Peyer's patch (tissue), 4 donors: ENCODE measurements at regions not wholly inside any gene's neighbourhood (a gene's known extent, or its start where the extent isn't known, plus 50 kb on each side); places are given as distances from the start of the nearest gene placed in this dataset.

ENCODE experiments used
- DNase-seq, 3 donors: peaks; one replicate each; pipeline ENCODE4 v3.0.0-alpha.2; 2017 to 2019
- H3K27ac ChIP-seq, 4 donors: fragments of 200-600 bp; sonication (generic); one replicate each; pipeline ENCODE4 v1.5.1; 2016 to 2019
- H3K27me3 ChIP-seq, 2 donors: fragments of 200-600 bp; sonication (generic); one replicate each; pipeline ENCODE4 v1.5.1; 2019
- H3K36me3 ChIP-seq, 3 donors: fragments of 200-600 bp; sonication (generic); one replicate each; pipeline ENCODE4 v1.5.1; 2016 to 2019
- H3K4me1 ChIP-seq, 4 donors: fragments of 200-600 bp; sonication (generic); one replicate each; pipeline ENCODE4 v1.5.1; 2016 to 2019
- H3K4me3 ChIP-seq, 4 donors: fragments of 200-600 bp; sonication (generic); 1 replicate in 3 of 4; 2 replicates in 1 of 4; pipeline ENCODE4 v1.5.1; 2016 to 2019; ENCODE audit warnings: mild to moderate bottlenecking in 1 of 4
- H3K9me3 ChIP-seq, 4 donors: fragments of 200-600 bp; sonication (generic); one replicate each; pipeline ENCODE4 v1.5.1; 2016 to 2019; ENCODE audit warnings: mild to moderate bottlenecking in 1 of 4
- CTCF ChIP-seq, 6 experiments: fragments of 450-650 bp in 4 of 6; fragments of 200-600 bp in 2 of 6; sonication (generic) in 1 of 6; IDR thresholded peaks; one replicate each; pipeline ENCODE4 v1.5.1; 2017 to 2019; ENCODE audit warnings: antibody characterized with exemption in 6 of 6, mild to moderate bottlenecking in 3 of 6, moderate library complexity in 1 of 6
- POLR2A ChIP-seq, 2 donors: fragments of 450-650 bp; IDR thresholded peaks; one replicate each; pipeline ENCODE4 v1.5.1; 2017; ENCODE audit warnings: antibody characterized with exemption in 2 of 2, mild to moderate bottlenecking in 2 of 2, moderate library complexity in 2 of 2

- no peak for TF ChIP-seq POLR2A (IDR thresholded peaks at IDR 0.05)
- no peak for TF ChIP-seq CTCF (IDR thresholded peaks at IDR 0.05)
- no peaks in the 10 kb centered on the region for H3K27me3 ChIP-seq
- no peak overlapping the region for H3K4me3 ChIP-seq
- no peaks in the 10 kb centered on the region for H3K4me1 ChIP-seq
- H3K36me3 ChIP-seq, result no peaks in the 10 kb centered on the region
- DNase-seq, result no peak
- no peaks in the 10 kb centered on the region for H3K9me3 ChIP-seq
- H3K27ac ChIP-seq, result no peak overlapping the region
These were observed 973.5 kb upstream of the GOT2 start for GRCh38 chr16:59707436-59708226.

GRCh38 chr16:59701963-59702930 is 968.1 kb upstream of the GOT2 start:
- no peak overlapping the region for H3K27ac ChIP-seq
- no peaks in the 10 kb centered on the region for H3K4me1 ChIP-seq
- no peak overlapping the region for H3K4me3 ChIP-seq
- H3K27me3 ChIP-seq, result no peaks in the 10 kb centered on the region
- TF ChIP-seq POLR2A (IDR thresholded peaks at IDR 0.05) (no peak), CTCF (IDR thresholded peaks at IDR 0.05) (no peak)
- DNase-seq, result no peak
- H3K36me3 ChIP-seq, result no peaks in the 10 kb centered on the region
- H3K9me3 ChIP-seq, result no peaks in the 10 kb centered on the region

DNA sequence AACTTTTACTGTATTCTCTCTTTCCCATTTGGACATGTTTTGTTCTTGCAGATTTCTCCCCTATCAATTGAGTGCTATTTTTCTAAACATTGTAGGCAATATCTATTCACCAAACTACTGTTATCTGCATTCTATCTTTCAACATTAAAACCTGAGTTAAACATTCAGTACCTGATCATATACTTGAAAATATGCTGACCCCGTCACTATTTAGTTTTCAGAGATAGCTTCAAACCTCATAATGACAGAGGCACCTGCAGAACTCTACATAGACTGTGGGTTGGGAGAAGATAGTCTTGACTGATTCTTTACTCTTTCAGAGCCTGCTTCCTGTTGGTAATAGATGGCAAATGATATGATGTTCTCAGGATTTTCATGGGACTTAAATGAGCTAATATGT is 965.7 kb upstream of the GOT2 start:
- no peaks in the 10 kb centered on the region for H3K9me3 ChIP-seq
- no peaks in the 10 kb centered on the region for H3K36me3 ChIP-seq
- H3K27ac ChIP-seq, result no peak overlapping the region
- no peaks in the 10 kb centered on the region for H3K27me3 ChIP-seq
- no peak for TF ChIP-seq POLR2A (IDR thresholded peaks at IDR 0.05)
- TF ChIP-seq CTCF (IDR thresholded peaks at IDR 0.05), result no peak
- H3K4me1 ChIP-seq, result no peaks in the 10 kb centered on the region
- no peak overlapping the region for H3K4me3 ChIP-seq
- DNase-seq, result no peak

GRCh38 chr16:59698346-59699020 is 964.4 kb upstream of the GOT2 start:
- H3K4me3 ChIP-seq, result no peak overlapping the region
- H3K27ac ChIP-seq, result no peak overlapping the region
- H3K27me3 ChIP-seq, result no peaks in the 10 kb centered on the region
- no peaks in the 10 kb centered on the region for H3K4me1 ChIP-seq
- no peaks in the 10 kb centered on the region for H3K36me3 ChIP-seq
- no peaks in the 10 kb centered on the region for H3K9me3 ChIP-seq
- no peak for DNase-seq
- TF ChIP-seq CTCF (IDR thresholded peaks at IDR 0.05), result no peak
- no peak for TF ChIP-seq POLR2A (IDR thresholded peaks at IDR 0.05)

- TF ChIP-seq CTCF (IDR thresholded peaks at IDR 0.05) (no peak), POLR2A (IDR thresholded peaks at IDR 0.05) (no peak)
- DNase-seq, result no peak
- no peaks in the 10 kb centered on the region for H3K36me3 ChIP-seq
- no peak overlapping the region for H3K27ac ChIP-seq
- H3K27me3 ChIP-seq, result no peaks in the 10 kb centered on the region
- no peak overlapping the region for H3K4me3 ChIP-seq
- H3K9me3 ChIP-seq, result no peaks in the 10 kb centered on the region
- no peaks in the 10 kb centered on the region for H3K4me1 ChIP-seq
These were observed 963.6 kb upstream of the GOT2 start for GRCh38 chr16:59697761-59698160.
